Spleen (tissue), 11 donors: ENCODE measurements at regions not wholly inside any gene's neighbourhood (a gene's known extent, or its start where the extent isn't known, plus 50 kb on each side); places are given as distances from the start of the nearest gene placed in this dataset.

ENCODE experiments used
- DNase-seq: peaks from one replicate; pipeline ENCODE4 v3.0.0-alpha.2; 2020
- H3K27ac ChIP-seq, 8 donors: fragments of 200-600 bp; sonication (generic) in 7 of 8; 1 replicate in 4 of 8; 2 replicates in 4 of 8; pipeline versions ENCODE4 v1.5.0 to v1.8.0; 2016 to 2021; ENCODE audit warnings: inconsistent platforms in 4 of 8, mild to moderate bottlenecking in 4 of 8, moderate library complexity in 1 of 8
- H3K27me3 ChIP-seq, 7 donors: fragments of 200-600 bp; sonication (generic) in 6 of 7; replicated peaks in 1 of 7; 1 replicate in 4 of 7; 2 replicates in 3 of 7; pipeline versions ENCODE4 v1.5.0 to v1.8.0; 2016 to 2021; ENCODE audit warnings: inconsistent platforms in 3 of 7, mild to moderate bottlenecking in 1 of 7
- H3K36me3 ChIP-seq, 6 donors: fragments of 200-600 bp; sonication (generic) in 5 of 6; 1 replicate in 4 of 6; 2 replicates in 2 of 6; pipeline versions ENCODE4 v1.5.0 to v1.8.0; 2016 to 2021; ENCODE audit warnings: inconsistent platforms in 2 of 6
- H3K4me1 ChIP-seq, 6 donors: fragments of 200-600 bp; sonication (generic) in 5 of 6; 1 replicate in 3 of 6; 2 replicates in 3 of 6; pipeline versions ENCODE4 v1.5.0 to v1.8.0; 2016 to 2021; ENCODE audit warnings: inconsistent platforms in 3 of 6
- H3K4me3 ChIP-seq, 8 donors: fragments of 200-600 bp; sonication (generic) in 7 of 8; 1 replicate in 4 of 8; 2 replicates in 4 of 8; pipeline versions ENCODE4 v1.5.0 to v1.8.0; 2016 to 2021; ENCODE audit warnings: inconsistent platforms in 4 of 8, mild to moderate bottlenecking in 4 of 8, moderate library complexity in 2 of 8
- H3K9me3 ChIP-seq, 8 donors: fragments of 200-600 bp; sonication (generic) in 7 of 8; 1 replicate in 4 of 8; 2 replicates in 4 of 8; pipeline versions ENCODE4 v1.5.0 to v1.8.0; 2016 to 2021; ENCODE audit warnings: inconsistent platforms in 4 of 8
- CTCF ChIP-seq, 11 experiments: fragments of 200-600 bp in 7 of 11; fragments of 450-650 bp in 4 of 11; sonication (generic) in 4 of 11; IDR thresholded peaks in 8 of 11; conservative IDR thresholded peaks in 3 of 11; 1 replicate in 7 of 11; 2 replicates in 4 of 11; pipeline versions ENCODE4 v1.4.0 to v1.8.0; 2016 to 2021; ENCODE audit warnings: antibody characterized with exemption in 11 of 11, inconsistent platforms in 4 of 11, mild to moderate bottlenecking in 1 of 11
- POLR2A ChIP-seq, 3 donors: fragments of 450-650 bp; IDR thresholded peaks; one replicate each; pipeline ENCODE4 v1.5.1; 2017; ENCODE audit warnings: antibody characterized with exemption in 3 of 3, mild to moderate bottlenecking in 1 of 3
- POLR2AphosphoS5 ChIP-seq, 3 donors: sonication (generic); formaldehyde crosslinking; IDR thresholded peaks; one replicate each; pipeline ENCODE4 v1.5.1; 2017; ENCODE audit warnings: antibody characterized with exemption in 3 of 3
- WGBS, 5 donors: extraction: QIAGEN DNeasy Blood & Tissue Kit in 3 of 5; methylation state at CpG; one replicate each; pipeline versions ENCODE4 v1.1.5 to v1.1.7; 2013 to 2018; 5-methylcytosine and 5-hydroxymethylcytosine counted together
- intact Hi-C: fragments of 100-400 bp; cut with DNase I; formaldehyde crosslinking; loops from one replicate; pipeline ENCODE4 v1.15.0; 2023; ENCODE audit warnings: low total_unique reads
- donor health status: healthy with polysubstance abuse.
- donor health status: DM: no; HTN: no; CAD: no; lungs with moderate emphysema.
- donor health status: DM: no; HTN: no; CAD: no.
- donor health status: Bipolar disorder and iron deficiency.
- donor health status: healthy.
- donor health status: DM: no; HTN: no; CAD: no.
- donor health status: DM: yes; HTN: yes; CAD: no.

DNA sequence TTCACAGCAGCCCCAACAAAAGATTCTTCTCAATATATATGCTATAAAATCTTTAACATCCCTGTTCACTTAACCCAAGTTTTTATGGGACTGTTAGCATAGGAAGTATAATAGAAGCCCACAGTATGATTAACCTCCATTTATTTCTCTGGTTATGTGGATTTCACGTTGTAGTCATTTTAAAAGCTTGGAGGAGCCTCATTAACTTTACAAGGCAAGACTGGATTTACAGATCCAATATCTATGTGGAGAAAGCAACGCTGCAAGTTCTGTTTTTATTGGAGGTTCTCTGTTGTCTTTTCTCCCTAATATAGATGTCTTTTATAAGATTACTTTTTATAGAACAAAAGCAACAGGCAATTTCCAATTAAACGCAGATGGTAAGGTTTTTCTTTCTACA, 114.9 kb upstream of the SYT4 start:
- TF ChIP-seq CTCF (IDR thresholded peaks at IDR 0.05 in 8 of 11, conservative IDR thresholded peaks at IDR 0.05 in 3 of 11) (no peak), POLR2A (IDR thresholded peaks at IDR 0.05) (no peak)
- Histone ChIP-seq H3K27me3 (no peaks in the 10 kb centered on the region), H3K4me1 (no peaks in the 10 kb centered on the region), H3K36me3 (no peaks in the 10 kb centered on the region), H3K4me3 (no peak overlapping the region), H3K27ac (no peak overlapping the region), H3K9me3 (no peaks in the 10 kb centered on the region)
- WGBS, 5 donors: 63 to 83% (median 70%) methylated on average over 3 of the region's 3 CpGs
- intact Hi-C loops: no loop called here
- no peak for DNase-seq

DNA sequence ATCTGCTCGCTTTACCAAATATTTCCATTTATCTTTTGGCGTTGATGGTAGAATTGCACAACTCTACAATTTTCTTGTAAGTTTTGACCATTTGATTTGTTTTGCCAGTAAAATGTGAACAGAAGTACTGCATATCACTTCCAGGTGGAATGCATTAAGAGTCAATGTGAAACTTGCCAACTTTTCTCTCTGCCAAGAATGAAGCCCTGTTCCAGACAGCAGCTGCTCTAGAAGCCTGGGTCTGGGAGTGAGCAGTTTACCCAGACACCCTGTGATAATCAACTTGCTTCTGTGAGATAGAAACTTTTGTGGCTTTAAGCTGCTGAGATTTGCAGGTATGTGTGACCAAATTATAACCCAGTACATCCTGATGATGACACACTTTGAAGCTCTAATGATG, 115.9 kb upstream of the SYT4 start:
- no peak for DNase-seq
- H3K9me3 ChIP-seq: no peaks in the 10 kb centered on the region
- H3K4me1 ChIP-seq: no peaks in the 10 kb centered on the region
- no peak overlapping the region for H3K4me3 ChIP-seq
- H3K27me3 ChIP-seq: no peaks in the 10 kb centered on the region
- no peak overlapping the region for H3K27ac ChIP-seq
- WGBS, 5 donors: 73 to 90% (median 81%) methylated on average over 2 of the region's 2 CpGs
- intact Hi-C loops: no loop called here
- no peaks in the 10 kb centered on the region for H3K36me3 ChIP-seq
- no peak for TF ChIP-seq POLR2A (IDR thresholded peaks at IDR 0.05)
- no peak for TF ChIP-seq POLR2AphosphoS5 (IDR thresholded peaks at IDR 0.05)
- TF ChIP-seq CTCF (IDR thresholded peaks at IDR 0.05 in 8 of 11, conservative IDR thresholded peaks at IDR 0.05 in 3 of 11): no peak

DNA sequence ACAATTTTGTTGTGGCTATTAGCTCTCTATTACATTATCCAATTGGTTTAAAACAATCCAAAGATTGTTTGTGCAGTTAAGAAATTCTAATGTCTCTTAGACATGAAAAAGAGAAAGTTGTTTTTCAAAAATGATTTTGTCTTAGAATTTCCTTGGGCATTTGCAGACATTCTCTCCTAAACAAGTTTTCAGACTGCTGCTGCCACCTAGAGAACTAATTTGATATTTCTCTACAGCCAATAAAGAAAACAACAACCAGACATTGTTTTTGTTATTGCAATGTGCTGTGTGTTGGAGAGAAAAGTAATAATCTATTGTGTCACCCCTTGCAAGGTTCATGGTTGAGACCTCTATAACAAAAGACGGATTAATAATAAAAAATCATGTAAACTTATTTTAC, 119.0 kb upstream of the SYT4 start:
- Histone ChIP-seq H3K27me3 (no peaks in the 10 kb centered on the region), H3K27ac (no peak overlapping the region), H3K4me3 (no peak overlapping the region), H3K9me3 (no peaks in the 10 kb centered on the region), H3K36me3 (no peaks in the 10 kb centered on the region), H3K4me1 (no peaks in the 10 kb centered on the region)
- DNase-seq: no peak
- TF ChIP-seq POLR2A (IDR thresholded peaks at IDR 0.05) (no peak), POLR2AphosphoS5 (IDR thresholded peaks at IDR 0.05) (no peak), CTCF (IDR thresholded peaks at IDR 0.05 in 8 of 11, conservative IDR thresholded peaks at IDR 0.05 in 3 of 11) (no peak)
- WGBS, 5 donors: 2 to 13% (median 11%) methylated on average over 1 of the region's 1 CpG
- intact Hi-C loops: no loop called here

DNA sequence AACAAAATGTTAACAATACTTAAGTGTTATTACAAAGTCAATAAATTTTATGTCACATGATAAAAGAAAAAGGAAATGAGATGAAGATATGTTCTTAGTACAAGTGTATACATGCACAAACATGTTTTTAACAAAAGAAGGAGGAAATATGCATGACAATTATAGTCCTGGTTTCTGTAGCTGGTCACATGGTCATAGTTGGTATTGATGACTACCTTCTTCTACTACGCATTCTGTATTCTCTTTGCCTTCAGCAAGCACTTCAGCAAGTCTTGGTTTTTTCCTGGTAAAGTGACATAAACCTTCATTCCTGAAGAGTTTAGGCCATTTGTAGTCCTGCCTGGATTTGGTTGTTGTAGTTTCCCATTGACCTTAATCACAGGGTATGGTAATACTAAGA, 121.3 kb upstream of the SYT4 start:
- Histone ChIP-seq H3K27ac (no peak overlapping the region), H3K27me3 (no peaks in the 10 kb centered on the region), H3K9me3 (no peaks in the 10 kb centered on the region), H3K4me3 (no peak overlapping the region), H3K36me3 (no peaks in the 10 kb centered on the region), H3K4me1 (no peaks in the 10 kb centered on the region)
- WGBS, 5 donors: 90 to 98% (median 96%) methylated on average over 1 of the region's 1 CpG
- DNase-seq: no peak
- intact Hi-C loops: no loop called here
- TF ChIP-seq POLR2A (IDR thresholded peaks at IDR 0.05) (no peak), CTCF (IDR thresholded peaks at IDR 0.05 in 8 of 11, conservative IDR thresholded peaks at IDR 0.05 in 3 of 11) (no peak), POLR2AphosphoS5 (IDR thresholded peaks at IDR 0.05) (no peak)
